ENCODE measurements at regions not wholly inside any gene's neighbourhood (a gene's known extent, or its start where the extent isn't known, plus 50 kb on each side); places are given as distances from the start of the nearest gene placed in this dataset.
"Not testable (repeated sequence)": the region's sequence is repeated elsewhere in the genome, so short reads cannot be mapped to it uniquely, and the experiment has no call there.

- peaks cover 1% of the 10 kb centered on the region for H3K9me3 Mint-ChIP-seq
- peaks cover 6% of the 10 kb centered on the region for H3K4me1 Mint-ChIP-seq (ENCODE audit: low read depth)
- no peak overlapping the region for H3K4me3 Mint-ChIP-seq
- H3K36me3 Mint-ChIP-seq (ENCODE audit: low read depth) = no peaks in the 10 kb centered on the region
- no peak overlapping the region for H3K27ac Mint-ChIP-seq
- H3K27me3 Mint-ChIP-seq = peaks cover under 1% of the 10 kb centered on the region
Measured at GRCh38 chr1:4485878-4486277, 168.5 kb upstream of the AJAP1 start.

GRCh38 chr1:4486408-4487120 is 167.8 kb upstream of the AJAP1 start:
- Mint-ChIP-seq H3K36me3 (ENCODE audit: low read depth) (no peaks in the 10 kb centered on the region), H3K4me1 (ENCODE audit: low read depth) (peaks cover 6% of the 10 kb centered on the region), H3K9me3 (peaks cover 6% of the 10 kb centered on the region), H3K4me3 (no peak overlapping the region), H3K27ac (peak overlapping the region; percentile 67), H3K27me3 (peaks cover 6% of the 10 kb centered on the region)

GRCh38 chr1:4488018-4488417 is 166.4 kb upstream of the AJAP1 start:
- H3K27me3 Mint-ChIP-seq = peaks cover 6% of the 10 kb centered on the region
- H3K4me1 Mint-ChIP-seq (ENCODE audit: low read depth) = peaks cover 6% of the 10 kb centered on the region
- no peak overlapping the region for H3K27ac Mint-ChIP-seq
- H3K9me3 Mint-ChIP-seq = peaks cover 6% of the 10 kb centered on the region
- no peaks in the 10 kb centered on the region for H3K36me3 Mint-ChIP-seq (ENCODE audit: low read depth)
- no peak overlapping the region for H3K4me3 Mint-ChIP-seq

- H3K27ac Mint-ChIP-seq = no peak overlapping the region
- H3K4me1 Mint-ChIP-seq (ENCODE audit: low read depth) = peaks cover 6% of the 10 kb centered on the region
- H3K4me3 Mint-ChIP-seq = no peak overlapping the region
- H3K9me3 Mint-ChIP-seq = peaks cover 6% of the 10 kb centered on the region
- no peaks in the 10 kb centered on the region for H3K36me3 Mint-ChIP-seq (ENCODE audit: low read depth)
- peaks cover 16% of the 10 kb centered on the region for H3K27me3 Mint-ChIP-seq
Measured at GRCh38 chr1:4489486-4489885, 164.9 kb upstream of the AJAP1 start.

GRCh38 chr1:4489992-4490391 is 164.4 kb upstream of the AJAP1 start:
- H3K27ac Mint-ChIP-seq; H3K4me1 Mint-ChIP-seq (ENCODE audit: low read depth); H3K9me3 Mint-ChIP-seq; H3K36me3 Mint-ChIP-seq (ENCODE audit: low read depth); H3K4me3 Mint-ChIP-seq: not testable (repeated sequence)
- H3K27me3 Mint-ChIP-seq = peaks cover 16% of the 10 kb centered on the region

GRCh38 chr1:4494027-4494426 is 160.4 kb upstream of the AJAP1 start:
- Mint-ChIP-seq H3K4me1 (ENCODE audit: low read depth) (peaks cover 6% of the 10 kb centered on the region), H3K27ac (no peak overlapping the region), H3K27me3 (peaks cover 21% of the 10 kb centered on the region), H3K36me3 (ENCODE audit: low read depth) (no peaks in the 10 kb centered on the region), H3K9me3 (peaks cover 6% of the 10 kb centered on the region), H3K4me3 (no peak overlapping the region)

GRCh38 chr1:4494558-4494957 is 159.9 kb upstream of the AJAP1 start:
- Mint-ChIP-seq H3K36me3 (ENCODE audit: low read depth) (no peaks in the 10 kb centered on the region), H3K4me1 (ENCODE audit: low read depth) (peaks cover 6% of the 10 kb centered on the region), H3K27me3 (peaks cover 21% of the 10 kb centered on the region), H3K4me3 (no peak overlapping the region), H3K27ac (no peak overlapping the region), H3K9me3 (peaks cover 6% of the 10 kb centered on the region)

- Mint-ChIP-seq H3K27me3 (peaks cover 20% of the 10 kb centered on the region), H3K9me3 (peaks cover 5% of the 10 kb centered on the region), H3K27ac (no peak overlapping the region), H3K4me1 (ENCODE audit: low read depth) (no peaks in the 10 kb centered on the region), H3K36me3 (ENCODE audit: low read depth) (no peaks in the 10 kb centered on the region), H3K4me3 (no peak overlapping the region)
Measured at GRCh38 chr1:4495809-4496208, 158.6 kb upstream of the AJAP1 start.

GRCh38 chr1:4500441-4500840 is 154.0 kb upstream of the AJAP1 start:
- H3K36me3 Mint-ChIP-seq (ENCODE audit: low read depth) = no peaks in the 10 kb centered on the region
- H3K9me3 Mint-ChIP-seq = no peaks in the 10 kb centered on the region
- peaks cover 8% of the 10 kb centered on the region for H3K27me3 Mint-ChIP-seq
- H3K4me3 Mint-ChIP-seq = no peak overlapping the region
- H3K27ac Mint-ChIP-seq = no peak overlapping the region
- H3K4me1 Mint-ChIP-seq (ENCODE audit: low read depth) = no peaks in the 10 kb centered on the region

GRCh38 chr1:4506591-4506990 is 147.8 kb upstream of the AJAP1 start:
- Mint-ChIP-seq H3K4me1 (ENCODE audit: low read depth) (no peaks in the 10 kb centered on the region), H3K27me3 (peaks cover 5% of the 10 kb centered on the region), H3K27ac (no peak overlapping the region), H3K4me3 (no peak overlapping the region), H3K36me3 (ENCODE audit: low read depth) (no peaks in the 10 kb centered on the region), H3K9me3 (no peaks in the 10 kb centered on the region)

- no peaks in the 10 kb centered on the region for H3K9me3 Mint-ChIP-seq
- no peak overlapping the region for H3K4me3 Mint-ChIP-seq
- no peak overlapping the region for H3K27ac Mint-ChIP-seq
- no peaks in the 10 kb centered on the region for H3K4me1 Mint-ChIP-seq (ENCODE audit: low read depth)
- peaks cover 5% of the 10 kb centered on the region for H3K27me3 Mint-ChIP-seq
- no peaks in the 10 kb centered on the region for H3K36me3 Mint-ChIP-seq (ENCODE audit: low read depth)
Measured at GRCh38 chr1:4509206-4509605, 145.2 kb upstream of the AJAP1 start.

- H3K27me3 Mint-ChIP-seq = peaks cover 10% of the 10 kb centered on the region
- no peaks in the 10 kb centered on the region for H3K36me3 Mint-ChIP-seq (ENCODE audit: low read depth)
- no peaks in the 10 kb centered on the region for H3K9me3 Mint-ChIP-seq
- H3K4me1 Mint-ChIP-seq (ENCODE audit: low read depth) = no peaks in the 10 kb centered on the region
- no peak overlapping the region for H3K27ac Mint-ChIP-seq
- no peak overlapping the region for H3K4me3 Mint-ChIP-seq
Measured at GRCh38 chr1:4510276-4510691, 144.1 kb upstream of the AJAP1 start.

- Mint-ChIP-seq H3K4me3 (no peak overlapping the region), H3K36me3 (ENCODE audit: low read depth) (no peaks in the 10 kb centered on the region), H3K9me3 (no peaks in the 10 kb centered on the region), H3K27ac (no peak overlapping the region), H3K4me1 (ENCODE audit: low read depth) (no peaks in the 10 kb centered on the region), H3K27me3 (peaks cover 10% of the 10 kb centered on the region)
Measured at GRCh38 chr1:4511374-4511773, 143.0 kb upstream of the AJAP1 start.

GRCh38 chr1:4512636-4513035 is 141.8 kb upstream of the AJAP1 start:
- Mint-ChIP-seq H3K4me3 (no peak overlapping the region), H3K27me3 (peaks cover 10% of the 10 kb centered on the region), H3K27ac (no peak overlapping the region), H3K36me3 (ENCODE audit: low read depth) (no peaks in the 10 kb centered on the region), H3K9me3 (no peaks in the 10 kb centered on the region), H3K4me1 (ENCODE audit: low read depth) (no peaks in the 10 kb centered on the region)

GRCh38 chr1:4513685-4514084 is 140.7 kb upstream of the AJAP1 start:
- Mint-ChIP-seq H3K4me3 (no peak overlapping the region), H3K27ac (no peak overlapping the region), H3K36me3 (ENCODE audit: low read depth) (no peaks in the 10 kb centered on the region), H3K27me3 (peaks cover 10% of the 10 kb centered on the region), H3K4me1 (ENCODE audit: low read depth) (no peaks in the 10 kb centered on the region), H3K9me3 (no peaks in the 10 kb centered on the region)

GRCh38 chr1:4515727-4516289 is 138.6 kb upstream of the AJAP1 start:
- H3K27me3 Mint-ChIP-seq = peaks cover 10% of the 10 kb centered on the region
- no peak overlapping the region for H3K27ac Mint-ChIP-seq
- no peak overlapping the region for H3K4me3 Mint-ChIP-seq
- no peaks in the 10 kb centered on the region for H3K36me3 Mint-ChIP-seq (ENCODE audit: low read depth)
- no peaks in the 10 kb centered on the region for H3K9me3 Mint-ChIP-seq
- H3K4me1 Mint-ChIP-seq (ENCODE audit: low read depth) = no peaks in the 10 kb centered on the region
